DMS153 (cell line): ENCODE measurements at regions not wholly inside any gene's neighbourhood (a gene's known extent, or its start where the extent isn't known, plus 50 kb on each side); places are given as distances from the start of the nearest gene placed in this dataset.
"Not testable (repeated sequence)": the region's sequence is repeated elsewhere in the genome, so short reads cannot be mapped to it uniquely, and the experiment has no call there.

Source experiments
- DNase-seq: peaks from one replicate; lab custom pipeline; 2025; lab: John Stamatoyannopoulos, UW

DNA sequence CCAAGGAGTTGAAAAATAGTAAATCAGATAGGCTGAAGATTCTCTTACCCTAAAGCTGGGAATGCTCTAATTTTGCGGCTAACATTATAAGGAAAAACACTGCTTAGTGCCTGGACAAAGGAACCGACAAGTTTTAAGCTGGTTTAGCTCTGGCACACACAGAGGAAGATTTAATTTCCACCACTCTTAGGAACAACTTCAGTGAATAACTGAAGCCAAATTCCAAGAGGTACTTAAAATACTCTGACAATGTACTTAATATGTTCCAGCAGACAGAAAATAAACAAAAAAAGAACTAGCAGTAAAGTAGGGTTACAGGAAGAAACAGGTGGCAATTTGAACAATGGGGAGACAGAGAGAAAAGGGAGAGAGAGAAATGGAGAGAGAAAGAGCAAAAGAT is 340.8 kb upstream of the NDST4 start:
- DNase-seq, result no peak

DNA sequence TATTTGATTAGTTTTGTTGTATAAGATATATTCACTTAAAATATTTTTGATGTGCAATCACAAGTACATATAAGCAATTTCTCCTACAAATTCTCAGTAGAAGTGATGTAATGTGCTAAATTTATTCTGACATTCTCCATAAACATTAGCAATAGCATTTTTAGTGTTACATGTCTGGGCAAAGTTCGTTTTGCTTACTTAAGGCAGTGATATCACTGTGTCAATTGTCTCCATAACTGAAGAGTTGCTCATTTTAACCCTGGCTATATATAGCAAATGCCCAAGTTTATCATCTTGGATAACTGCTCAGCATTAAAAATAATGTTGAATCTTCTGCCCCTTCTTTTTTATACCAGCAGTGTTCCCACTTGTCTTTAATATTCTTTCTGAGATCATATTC is 340.0 kb upstream of the NDST4 start:
- no peak for DNase-seq

DNA sequence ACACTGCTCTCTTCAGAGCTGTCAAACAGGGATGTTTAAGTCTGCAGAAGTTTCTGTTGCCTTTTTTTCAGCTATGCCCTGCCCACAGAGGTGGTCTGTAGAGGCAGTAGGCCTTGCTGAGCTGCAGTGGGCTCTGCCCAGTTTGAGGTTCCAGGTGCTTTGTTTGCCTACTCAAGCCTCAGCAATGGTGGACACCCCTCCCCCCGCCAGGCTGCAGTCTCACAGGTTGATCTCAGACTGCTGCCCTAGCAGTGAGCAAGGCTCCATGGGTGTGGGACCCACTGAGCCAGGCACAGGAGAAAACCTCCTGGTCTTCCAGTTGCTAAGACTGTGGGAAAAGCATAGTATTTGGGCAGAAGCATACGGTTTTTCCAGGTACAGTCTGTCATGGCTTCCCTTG is 338.8 kb upstream of the NDST4 start:
- DNase-seq, result not testable (repeated sequence)

DNA sequence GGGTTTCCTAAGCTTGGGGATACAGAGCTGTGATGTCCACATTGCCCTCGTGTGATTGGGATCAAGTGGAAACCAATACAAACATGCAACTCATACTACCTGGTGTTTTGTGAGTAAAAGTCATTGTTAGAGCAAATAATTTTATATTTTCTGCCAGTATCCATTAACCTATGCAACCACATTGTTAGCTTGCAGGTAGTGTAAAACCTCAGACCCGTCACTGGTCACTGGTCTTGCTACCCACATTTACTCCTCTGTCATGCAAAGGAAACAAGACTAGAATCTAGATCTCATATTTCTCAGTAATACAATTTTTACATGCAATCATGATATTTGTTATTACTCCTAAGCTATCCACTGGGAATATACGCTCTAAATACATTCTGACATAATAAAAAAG is 324.3 kb upstream of the NDST4 start:
- no peak for DNase-seq

DNA sequence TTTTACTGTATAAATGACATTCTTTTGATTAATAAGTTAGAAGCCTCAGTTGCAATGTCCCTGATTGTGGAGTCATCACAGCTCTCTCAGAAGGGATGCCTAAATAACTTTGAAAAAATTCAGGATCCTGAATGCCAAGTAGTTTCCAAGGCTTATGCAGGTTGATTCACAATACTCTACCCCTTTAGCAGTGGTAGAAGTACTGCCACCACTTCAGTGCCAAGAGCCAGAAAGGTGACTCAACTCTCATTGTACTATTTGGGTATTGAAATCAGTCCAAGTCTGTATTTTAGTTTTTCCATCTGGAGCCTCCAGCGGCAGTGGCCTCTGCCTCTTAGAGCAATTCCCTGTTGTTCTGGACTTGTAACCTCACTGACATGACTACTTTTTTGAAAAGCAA is 320.1 kb upstream of the NDST4 start:
- DNase-seq, result no peak

DNA sequence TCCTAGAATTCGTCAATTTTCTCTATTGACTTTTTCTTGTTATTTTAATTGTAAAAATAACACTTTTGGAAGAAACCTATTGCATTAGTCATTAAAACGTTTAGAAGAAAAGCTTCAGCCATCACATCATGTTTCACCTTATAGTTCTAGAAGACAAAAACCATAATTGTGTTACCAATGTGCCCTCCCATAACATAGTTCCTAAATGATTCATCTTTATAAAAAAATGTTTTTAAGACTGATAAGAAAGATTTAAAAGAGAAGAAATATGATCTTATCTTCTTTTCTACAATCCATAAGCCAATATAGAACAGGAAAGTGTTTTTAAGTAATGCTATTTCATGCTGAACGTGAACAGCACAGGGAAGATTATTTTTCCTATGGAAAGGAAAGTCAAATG is 316.6 kb upstream of the NDST4 start:
- DNase-seq, result no peak

DNA sequence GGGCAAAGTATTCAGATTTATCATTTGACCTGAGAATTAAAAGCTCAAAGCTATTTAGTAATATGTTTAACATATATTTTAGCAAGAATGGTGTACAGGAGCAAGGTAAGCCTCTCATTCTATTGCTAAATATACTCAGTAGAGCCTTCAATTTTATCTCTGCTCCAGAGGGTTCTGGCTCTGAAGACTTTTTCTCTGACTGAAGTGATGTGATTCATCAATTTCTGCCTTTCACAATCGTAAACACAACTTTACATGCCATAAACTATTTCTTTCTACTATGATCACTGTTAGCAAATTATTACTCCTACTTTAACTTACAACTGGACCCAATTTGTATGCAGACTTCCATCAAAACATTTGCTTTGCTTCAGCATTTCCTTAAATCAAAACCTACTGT is 315.0 kb upstream of the NDST4 start:
- no peak for DNase-seq

DNA sequence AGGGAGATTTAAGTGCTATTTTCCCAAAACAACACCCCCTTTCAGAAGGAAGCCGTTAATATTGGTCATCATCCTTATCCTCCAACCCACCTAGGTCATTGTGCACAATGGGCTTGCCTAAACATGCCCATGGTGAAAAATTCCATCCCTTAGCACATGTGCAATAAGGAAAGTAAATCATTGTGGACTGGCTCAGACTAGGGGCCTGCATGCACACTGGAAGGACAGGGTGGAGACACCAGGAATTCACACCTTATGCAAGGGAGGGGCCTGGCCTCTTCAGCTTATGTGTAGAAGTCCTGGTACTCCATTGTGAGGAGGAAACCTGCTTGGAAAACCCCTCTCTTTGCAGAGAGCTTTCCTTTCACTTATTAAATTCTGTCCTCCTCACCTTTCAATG is 311.4 kb upstream of the NDST4 start:
- peak; percentile 49 for DNase-seq

DNA sequence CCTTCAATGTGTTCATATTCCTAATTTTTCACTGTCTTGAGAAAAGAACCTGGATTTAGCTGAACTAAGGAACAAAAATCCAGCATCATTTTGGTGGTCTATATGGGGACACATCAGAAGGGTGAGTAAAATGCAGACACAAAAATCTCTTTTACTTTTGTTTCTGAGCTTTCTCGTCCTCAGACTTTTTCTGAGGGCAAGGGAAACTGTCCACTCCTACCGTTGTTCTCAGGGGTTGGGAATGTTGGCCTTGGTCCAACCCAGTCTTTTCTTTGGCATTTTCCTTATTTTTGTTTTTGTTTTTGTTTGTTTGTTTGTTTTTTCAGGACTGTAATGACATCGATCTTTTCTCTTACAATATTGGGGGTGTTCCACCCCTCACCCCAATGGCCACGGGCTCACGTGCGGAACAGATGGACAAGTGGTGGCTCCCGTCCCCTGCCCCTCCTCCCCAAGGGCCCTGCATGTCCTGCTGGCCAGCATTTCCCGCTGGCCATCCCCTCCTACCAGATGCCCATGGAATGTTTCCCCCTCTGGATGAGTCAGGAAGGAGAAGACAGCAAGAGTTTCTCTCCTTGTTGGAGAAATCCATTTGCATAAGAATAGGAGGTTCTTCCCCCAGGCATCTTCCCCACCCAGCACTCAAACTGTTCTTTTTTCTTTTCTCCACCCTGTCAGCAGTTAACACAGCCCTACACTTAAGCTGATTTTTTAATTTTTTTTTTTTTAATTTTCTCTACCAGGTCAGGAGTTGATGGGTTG is 305.4 kb upstream of the NDST4 start:
- DNase-seq, result no peak

DNA sequence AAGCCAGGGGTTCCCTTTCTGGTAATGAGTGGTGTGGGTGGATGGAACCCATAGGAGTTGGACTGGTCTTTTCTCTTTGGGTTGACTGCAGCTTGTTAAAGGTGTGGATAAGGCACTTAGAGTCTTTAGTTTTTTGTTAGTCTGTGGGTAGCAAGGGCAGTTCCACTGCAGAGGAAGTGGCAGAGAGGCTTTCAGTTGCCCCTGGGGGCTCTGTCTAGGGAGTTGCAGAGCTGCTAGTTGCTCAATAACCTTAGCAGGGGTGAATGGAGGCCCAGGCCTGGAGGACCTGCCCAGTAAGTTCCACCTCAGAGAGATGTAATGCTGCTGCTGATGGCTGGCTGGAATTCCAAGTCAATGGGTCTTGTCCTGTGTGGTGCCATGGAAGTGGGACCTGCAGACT is 282.6 kb upstream of the NDST4 start:
- DNase-seq, result no peak

DNA sequence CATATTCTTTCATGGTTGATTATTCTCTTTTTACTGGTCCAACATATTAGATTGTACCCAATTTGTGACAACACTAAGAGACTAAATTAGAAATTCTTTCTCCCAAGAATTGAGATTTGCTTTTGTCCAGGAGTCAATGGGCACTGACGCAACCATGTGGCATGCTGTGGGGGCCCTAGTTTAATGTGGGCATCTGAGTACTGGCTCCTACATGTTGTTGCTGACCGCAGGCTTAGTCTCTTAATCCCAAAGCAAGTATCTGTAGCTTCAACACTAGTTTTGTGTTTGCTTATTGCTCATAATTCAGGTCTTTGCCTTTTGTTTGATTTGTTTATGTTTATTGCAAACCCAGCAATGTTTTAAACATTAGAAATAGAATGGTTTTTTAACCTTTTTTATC is 263.4 kb upstream of the NDST4 start:
- no peak for DNase-seq

DNA sequence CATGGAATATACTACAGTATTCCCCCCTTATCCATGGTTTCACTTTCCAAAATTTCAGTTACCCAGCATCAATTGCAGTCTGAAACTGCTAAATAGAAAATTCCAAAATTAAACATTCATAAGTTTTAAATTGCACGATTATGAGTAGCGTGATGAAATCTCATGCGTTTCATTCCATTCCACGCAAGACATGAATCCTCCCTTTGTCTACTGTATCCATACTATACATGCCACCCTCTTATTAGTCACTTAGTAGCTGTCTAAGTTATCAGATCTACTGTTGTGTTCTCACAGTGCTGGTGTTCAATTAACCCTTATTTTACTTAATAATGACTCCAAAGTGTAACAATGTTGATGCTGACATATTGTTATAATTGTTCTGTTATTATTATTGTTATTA is 261.2 kb upstream of the NDST4 start:
- DNase-seq, result no peak

DNA sequence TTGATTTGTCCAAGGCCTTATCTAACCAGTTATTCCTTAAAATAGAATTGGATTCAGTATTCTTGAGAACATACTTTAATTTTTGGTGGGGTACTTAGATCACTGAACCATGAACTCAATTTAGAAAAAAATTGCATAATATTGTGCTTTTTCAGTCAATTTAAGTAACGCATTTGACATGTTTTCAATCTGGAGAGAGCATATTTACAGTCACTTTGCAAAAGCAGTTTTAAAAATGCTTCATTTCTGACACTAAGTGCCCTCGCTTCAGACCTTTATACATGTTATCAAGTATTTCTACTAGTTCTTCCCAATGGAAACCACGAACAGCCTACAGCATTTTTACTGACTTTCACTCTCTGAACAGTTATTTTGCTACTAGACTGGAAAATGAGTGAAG is 257.1 kb upstream of the NDST4 start:
- no peak for DNase-seq

DNA sequence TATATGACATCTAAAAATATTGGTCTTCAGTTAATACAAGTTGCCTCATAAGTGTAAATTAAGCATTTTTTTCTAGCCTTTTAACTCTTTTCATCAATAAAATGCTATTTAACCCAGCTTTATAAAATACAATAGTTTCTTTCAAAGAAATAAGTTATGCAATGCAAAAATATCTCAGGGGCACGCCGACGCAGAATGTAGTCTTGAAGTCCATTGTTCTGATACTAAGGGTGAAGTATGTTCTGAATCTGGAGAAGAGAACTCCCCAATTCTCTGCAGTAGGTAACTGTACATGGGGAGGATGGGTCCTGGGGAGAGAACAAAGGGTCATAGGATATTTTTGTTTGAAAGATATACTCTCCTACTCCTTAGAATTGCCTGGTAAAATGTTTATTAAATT is 256.6 kb upstream of the NDST4 start:
- no peak for DNase-seq

DNA sequence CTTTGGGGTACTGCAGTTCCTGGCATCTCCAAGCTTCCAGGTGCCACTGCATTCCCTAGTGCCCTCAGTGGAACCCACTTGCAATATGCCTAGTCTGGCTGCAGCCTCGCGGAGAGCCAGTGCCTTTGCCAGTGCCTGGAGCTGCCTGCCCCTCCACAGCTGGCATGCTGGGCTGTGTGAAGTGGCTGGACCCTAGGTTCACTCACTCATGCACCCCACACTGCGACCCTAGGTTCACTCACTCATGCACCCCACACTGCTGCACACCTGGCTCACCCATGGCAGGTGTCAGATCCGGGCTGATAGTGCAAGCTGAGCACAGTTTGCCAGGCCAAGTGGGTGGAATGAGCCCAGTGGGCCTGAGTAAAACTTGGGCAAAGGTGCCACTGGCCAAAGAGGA is 253.0 kb upstream of the NDST4 start:
- DNase-seq, result no peak

DNA sequence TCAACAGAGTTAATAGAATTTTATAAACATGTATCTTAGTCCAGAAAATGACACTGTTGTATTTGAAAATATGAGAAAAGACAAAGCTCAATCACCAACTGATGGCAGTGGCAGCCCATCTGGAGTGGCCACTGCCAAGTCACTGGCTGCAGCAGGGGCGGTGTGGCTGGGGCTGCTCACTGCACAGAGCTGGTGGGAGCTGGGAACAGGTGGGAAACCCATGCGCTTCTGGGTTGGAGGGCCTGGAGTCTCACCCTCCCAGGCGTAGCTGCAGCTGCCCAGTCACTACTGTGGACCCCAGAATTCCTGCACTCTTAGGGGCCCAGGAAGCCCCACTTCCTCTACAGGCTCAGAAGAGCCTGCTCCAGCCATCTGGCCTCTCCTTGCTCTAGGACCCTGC is 251.8 kb upstream of the NDST4 start:
- DNase-seq, result no peak

DNA sequence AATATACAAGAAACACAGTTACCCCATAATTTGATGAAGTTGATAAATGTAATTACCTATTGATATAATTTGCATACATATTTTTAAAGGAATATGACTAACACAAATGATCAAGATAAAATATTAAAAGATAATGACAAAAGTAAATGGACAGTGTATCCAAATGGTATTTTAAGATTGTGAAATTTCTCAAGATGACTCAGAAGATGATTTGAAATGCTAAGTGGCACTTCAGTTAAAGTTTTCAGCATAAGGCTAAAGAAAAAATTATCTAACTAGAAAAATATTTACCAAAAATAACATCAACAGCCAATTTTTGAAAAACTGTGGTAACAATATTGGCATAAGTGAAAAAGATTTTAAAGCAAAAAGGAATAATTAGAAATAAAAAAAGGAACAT is 248.4 kb upstream of the NDST4 start:
- DNase-seq, result no peak

DNA sequence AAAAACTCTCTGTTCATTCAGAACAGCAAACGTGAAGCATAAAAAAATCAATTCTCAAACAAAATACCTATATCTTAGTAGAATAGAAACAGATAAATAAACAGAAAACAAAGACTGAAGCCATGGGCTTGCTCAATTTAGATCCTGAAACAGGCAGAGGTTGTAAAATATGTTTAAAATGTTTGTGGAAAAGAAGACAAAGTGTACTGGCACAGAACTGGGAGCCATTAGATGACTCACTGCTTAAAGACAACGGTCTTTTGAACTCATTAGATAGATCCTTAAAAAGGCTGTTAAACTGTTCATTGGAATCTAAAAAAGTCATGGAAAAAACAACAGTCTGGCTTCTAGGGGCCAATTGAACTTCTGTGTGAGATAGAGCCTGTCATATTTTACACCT is 247.0 kb upstream of the NDST4 start:
- DNase-seq, result peak; percentile 2

DNA sequence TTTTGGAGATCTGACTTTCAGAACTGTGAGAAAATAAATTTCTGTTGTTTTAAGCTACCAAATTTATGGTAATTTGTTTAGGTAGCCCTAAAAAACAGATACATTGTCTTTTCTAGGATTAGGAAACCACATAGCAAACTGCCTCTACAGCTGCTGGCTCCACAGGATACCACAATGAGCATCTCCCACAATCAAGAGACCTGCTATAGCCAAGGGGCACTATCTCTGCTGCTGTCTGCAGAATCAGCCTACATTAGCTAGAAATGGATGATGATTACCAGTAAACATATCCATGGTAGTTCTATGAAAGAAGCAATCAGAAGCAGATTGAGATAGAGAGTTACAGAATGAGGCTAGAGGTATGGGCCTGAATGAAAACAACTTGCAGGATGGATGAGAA is 244.4 kb upstream of the NDST4 start:
- DNase-seq, result no peak

DNA sequence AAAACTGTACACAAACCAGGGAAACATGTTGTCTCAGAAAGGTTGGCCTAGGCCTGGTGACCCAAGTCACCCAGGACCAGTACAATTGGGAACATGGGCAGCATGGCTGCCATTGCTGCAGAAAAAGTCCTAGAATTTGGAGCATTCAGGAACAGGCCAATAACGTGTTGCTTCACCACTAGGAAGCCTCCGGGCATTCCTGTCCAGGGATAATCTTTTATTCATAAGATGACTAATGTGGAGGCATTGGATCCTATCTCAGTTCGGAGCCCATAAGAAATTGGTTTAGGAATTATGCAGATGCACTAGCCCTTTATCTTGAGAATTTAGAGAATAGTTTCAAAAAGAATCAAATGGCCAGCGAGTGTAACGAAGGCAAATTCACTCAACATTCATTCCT is 242.8 kb upstream of the NDST4 start:
- no peak for DNase-seq

DNA sequence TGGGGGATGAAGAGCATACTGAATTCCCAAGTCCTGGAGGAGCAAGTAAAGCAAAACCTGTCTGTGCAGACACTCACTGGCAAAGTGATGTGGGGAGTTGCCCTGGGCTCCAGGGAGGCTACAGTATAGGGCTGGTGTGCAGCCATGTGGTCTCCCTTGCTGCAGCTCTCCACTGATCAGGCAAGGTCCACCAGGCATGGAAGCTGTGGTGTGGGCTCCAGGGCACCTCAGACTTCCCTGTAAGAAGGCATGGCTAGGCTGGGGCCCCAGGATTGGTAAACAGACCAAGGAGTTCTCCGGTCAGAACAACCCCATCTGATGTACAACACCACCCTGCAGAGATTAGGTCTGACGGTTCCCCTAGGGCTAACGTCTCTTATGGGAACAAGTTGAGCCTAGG is 241.9 kb upstream of the NDST4 start:
- DNase-seq, result no peak

DNA sequence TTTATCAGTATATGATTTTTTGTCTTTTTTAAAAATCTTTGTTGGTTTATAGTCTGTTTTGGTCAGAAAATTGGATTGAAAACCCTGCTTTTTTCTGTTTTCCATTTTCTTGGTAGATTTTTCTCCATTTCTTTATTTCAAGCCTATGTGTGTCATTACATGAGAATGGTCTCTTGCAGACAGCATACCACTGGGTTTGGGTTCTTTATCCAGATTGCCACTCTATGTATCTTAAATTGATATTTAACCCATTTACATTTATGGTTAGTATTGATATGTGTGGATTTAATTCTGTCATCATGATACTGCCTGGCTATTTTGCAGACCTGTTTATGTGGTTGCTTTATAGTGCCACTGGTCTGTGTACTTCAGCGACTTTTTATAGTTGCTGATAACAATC is 239.9 kb upstream of the NDST4 start:
- DNase-seq, result no peak

DNA sequence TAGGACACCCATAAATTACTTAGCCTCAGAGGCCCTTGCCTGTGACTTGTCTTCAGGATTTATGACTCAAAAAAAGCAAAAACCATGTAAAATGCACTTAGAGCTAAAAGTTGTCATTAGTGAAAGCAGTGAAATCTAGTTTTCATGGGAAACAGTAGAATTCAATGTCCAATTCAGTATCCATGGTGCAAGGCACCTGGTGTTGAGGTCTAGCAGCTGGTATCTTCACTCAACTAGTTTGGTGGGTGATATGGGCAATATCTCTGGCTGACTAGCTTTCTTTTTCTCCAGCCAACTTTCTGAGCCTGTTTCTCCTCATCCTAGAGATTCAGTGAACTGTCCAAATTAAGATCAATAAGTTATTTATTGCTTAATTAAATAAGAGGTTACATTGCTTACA is 229.8 kb upstream of the NDST4 start:
- no peak for DNase-seq

DNA sequence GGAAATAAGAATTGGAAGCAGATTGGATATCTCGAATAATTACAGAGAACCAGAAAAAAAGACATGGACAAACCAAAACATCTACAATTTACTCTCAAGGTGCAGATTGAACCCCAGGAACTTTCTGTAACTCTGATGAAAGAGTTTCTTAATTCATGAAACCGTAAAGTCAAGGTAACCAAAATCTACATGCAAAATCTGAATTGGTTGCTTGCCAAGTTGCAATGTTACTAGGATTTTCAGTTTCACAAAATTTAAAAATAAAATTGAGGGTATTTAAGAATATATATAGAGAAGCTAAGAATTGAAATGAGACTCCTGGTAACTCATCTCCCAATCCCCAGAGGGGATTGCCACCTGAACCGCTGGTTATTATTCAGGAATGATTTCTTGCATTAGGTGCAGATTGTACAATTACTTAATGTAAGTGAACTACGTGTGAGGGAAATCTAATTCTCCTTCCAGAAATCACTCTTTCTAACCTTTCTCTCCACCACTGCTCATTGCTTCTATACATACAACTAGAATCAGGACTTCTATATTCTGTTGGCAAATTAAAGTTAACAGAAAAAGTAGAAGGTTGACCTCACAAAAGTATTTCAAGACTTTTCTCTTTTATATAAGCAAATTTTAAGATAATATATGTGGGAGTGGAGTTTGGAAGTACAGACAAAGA is 221.5 kb upstream of the NDST4 start:
- no peak for DNase-seq
